Inflammatory macrophage treated with lipopolysaccharide for 4 hours (primary cell): ENCODE measurements at regions not wholly inside any gene's neighbourhood (a gene's known extent, or its start where the extent isn't known, plus 50 kb on each side); places are given as distances from the start of the nearest gene placed in this dataset.
"Not testable (repeated sequence)": the region's sequence is repeated elsewhere in the genome, so short reads cannot be mapped to it uniquely, and the experiment has no call there.

Source experiments
- DNase-seq: peaks from one replicate; pipeline ENCODE4 v3.0.0-alpha.2; 2020

DNA sequence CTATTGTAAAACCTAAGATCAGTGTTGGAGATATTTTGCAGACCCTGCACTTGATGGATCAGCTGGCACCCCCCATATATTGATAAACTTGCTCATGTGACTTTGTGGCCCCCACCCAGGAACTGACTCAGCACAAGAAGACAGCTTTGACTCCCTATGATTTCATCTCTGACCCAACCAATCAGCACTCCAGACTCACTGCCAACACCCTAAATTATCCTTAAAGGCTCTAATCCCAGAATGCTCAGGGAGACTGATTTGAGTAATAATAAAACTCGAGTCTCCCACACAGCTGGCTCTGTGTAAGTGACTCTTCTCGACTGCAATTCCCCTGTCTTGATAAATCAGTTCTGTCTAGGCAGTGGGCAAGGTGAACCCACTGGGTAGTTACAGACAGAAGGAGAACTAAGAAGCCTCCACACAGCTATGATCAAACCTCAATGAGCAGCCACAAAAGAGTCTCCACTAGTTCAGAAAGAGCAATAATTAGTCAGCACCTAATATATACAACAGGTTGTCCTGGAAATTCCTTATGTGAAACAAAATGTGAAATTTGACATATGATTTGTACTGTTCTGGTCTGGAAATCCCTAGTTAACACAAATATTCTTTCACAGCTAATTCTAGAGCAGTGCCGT is 52.2 kb downstream of the ACTL7B start:
- no peak for DNase-seq

DNA sequence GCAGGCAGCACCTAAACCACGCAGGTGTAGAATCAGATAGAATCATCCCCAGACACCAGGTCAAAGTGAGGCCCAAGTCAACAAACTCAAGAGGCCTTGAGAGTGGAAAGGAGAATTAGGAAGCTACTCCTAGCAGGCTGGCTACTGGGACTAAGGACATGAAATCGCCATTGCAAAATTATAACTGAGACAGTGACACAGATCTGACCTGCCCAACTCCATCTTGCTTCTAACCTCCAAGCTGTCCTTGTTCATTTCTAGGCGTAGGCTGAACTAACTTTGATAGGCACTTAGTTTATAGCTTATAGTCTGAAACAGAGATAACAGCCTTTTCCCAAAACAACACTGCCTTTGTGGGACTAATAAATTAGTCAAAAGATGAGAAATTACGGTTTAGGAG is 52.8 kb downstream of the ACTL7B start:
- DNase-seq = no peak

DNA sequence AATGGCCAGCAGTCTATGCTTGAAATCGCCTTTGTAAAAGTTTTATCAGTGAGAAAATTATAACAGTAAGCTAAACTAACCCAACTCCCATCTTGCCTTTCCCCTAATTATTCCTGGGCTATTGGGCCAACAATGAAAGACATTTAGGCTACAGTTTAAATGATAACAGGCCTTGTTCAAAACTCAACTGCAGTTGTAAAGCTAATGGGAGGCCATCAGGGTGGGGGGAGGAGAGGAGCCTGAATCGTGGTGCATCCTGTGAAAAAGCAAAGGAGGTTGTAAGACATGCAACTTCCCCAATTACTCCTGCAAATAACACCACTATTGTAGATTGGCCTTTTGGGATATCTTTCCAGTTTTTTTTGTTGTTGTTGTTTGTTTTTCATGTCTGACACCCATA is 53.8 kb downstream of the ACTL7B start:
- DNase-seq = no peak

DNA sequence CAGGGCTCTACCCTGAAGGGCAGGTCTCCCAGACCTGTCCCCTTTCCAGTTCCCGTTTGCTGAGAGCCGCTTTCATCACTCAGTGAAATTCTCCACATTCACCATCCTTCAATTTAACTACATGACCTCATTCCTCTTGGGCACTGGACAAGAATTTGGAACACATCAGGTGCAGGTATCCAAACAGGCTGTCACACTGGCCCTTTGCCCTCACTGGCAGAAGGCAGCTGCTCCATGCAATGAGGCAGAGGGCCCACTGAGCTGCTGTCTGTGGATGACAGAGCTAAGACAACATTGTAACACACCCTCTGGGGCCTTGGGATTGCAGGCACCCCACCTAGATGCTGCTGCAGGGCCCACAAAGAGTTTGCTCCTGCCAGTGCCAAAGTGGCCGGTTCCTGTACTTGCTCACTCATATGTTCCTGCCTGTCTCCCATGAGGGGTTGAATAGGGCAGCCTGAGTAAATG is 55.1 kb downstream of the ACTL7B start:
- DNase-seq = no peak

DNA sequence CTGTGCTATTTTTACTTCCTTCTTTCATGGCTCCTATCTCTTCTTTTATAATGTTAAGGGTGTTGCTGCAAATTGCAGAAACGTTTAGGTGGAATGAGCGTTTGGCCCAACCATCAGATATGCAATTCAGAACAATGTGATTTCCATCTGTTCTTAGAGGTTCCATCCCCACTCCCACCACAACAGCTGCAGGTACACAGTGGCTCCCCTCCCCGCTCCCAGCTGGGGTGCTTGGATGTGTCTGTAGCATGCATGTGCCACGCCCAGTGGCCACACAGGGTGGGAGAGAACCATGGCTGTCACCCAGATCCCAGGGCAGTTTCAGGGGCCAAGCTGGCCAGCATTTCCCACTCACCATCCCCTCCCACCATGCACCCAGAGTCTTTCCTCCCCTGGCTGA is 62.2 kb downstream of the ACTL7B start:
- DNase-seq = no peak

DNA sequence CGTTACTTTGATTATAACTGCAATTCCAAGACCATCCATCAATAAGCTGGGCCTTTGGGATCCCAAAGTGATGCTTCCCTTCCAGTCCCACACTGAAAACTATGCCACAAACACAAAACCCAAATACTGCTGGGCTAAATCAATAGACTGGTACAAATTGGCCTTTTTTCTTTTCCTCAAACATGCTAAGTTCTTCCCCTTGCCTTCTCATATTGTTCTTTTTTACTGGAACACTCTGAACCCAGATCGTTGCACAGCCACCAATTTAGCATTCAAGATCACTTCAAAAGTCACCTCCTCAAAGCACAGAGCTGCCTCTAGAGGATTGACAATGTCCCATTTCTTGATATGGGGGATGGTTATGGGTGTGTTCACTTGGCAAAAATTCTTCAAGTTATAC is 66.0 kb downstream of the ACTL7B start:
- DNase-seq = no peak

DNA sequence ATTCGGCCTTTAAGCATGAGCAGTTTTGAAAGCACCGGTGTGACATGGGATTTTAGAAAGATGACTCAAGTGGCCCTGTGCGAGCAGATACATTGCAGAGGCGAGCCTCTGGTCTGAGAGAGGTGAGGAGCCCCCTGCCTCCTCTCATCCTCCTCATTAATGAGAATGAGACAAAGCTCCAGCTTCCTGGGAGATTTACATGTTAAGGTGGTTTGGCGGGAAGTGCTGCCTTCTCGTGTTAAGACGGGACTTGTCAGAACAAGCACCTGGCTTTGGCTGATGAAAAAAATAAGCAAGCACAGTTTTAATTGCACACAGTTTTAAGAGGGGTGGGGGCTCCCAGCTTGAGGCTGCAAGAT is 68.1 kb downstream of the ACTL7B start:
- DNase-seq = no peak

DNA sequence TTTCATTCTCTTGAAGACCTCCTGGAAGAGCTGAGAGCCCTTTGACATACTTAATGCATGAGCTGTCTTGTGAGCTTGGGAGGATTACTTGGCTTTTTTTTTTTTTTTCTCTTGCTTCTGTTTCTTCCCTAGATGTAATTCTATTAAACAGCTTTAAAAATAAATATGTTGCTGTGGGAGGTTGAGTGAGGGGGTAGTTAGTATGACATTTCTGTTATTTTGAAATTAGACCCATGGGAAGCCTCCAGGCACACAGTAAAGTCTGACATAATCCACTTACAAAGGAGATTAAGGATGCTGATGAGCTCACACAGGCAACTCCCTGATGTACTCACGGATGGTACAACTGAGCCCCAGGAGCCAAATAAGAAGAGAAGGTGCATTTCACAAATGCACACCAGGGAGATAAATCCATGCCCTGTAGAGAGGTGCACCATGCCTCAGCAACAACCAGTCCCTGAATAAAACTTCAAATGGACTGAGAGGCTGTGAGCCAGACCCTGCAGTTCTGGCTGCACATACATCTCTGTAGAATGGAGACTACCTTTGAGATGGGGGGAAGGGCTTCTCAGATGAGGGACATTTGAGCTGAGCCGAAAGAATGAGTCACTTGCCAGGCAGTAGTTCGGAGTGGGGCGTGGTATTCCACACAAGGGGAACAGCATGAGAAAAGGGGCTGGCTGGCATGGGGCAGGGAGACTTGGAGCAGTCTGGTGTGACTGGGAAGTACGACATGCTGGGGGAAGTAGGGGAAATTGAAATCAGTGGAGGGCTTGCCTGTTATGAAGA is 68.7 kb downstream of the ACTL7B start:
- peak; percentile 80 for DNase-seq

DNA sequence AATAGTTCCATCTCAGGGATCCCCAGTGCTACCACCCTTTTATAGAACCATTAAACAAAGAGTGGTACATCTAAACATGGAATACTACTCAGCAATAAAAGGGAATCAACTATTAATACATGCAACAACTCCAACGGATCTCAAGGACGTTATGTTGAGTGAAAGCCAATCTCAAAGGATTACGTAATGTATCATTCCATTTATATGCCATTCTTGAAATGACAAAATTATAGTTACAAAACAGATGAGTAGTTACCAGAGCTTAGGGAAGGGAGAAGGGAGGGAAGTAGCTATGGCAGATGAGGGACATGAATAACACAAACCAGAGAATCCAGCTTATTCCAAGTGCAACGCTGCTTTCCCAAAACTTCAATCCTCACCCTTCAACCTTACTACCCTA is 69.5 kb downstream of the ACTL7B start:
- peak; percentile 77 for DNase-seq

DNA sequence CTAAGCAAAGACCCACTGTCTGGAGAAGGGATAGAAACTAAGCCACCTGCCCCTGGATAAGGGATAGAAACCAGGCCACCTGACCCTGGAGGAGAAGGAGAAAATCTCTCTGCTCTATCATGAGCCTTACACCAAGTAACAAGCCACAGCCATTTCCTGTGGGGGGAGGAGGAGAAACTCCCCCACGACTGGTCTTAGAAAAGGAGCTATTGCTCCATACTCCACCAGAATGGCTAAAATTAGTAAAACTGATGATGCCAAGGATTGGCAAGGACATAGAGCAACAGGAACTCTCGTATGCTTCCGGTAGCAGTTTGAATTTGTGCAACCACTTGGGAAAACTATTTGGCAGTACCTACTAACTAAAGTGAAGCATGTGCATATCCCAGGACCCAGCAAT is 70.8 kb downstream of the ACTL7B start:
- peak; percentile 90 for DNase-seq

DNA sequence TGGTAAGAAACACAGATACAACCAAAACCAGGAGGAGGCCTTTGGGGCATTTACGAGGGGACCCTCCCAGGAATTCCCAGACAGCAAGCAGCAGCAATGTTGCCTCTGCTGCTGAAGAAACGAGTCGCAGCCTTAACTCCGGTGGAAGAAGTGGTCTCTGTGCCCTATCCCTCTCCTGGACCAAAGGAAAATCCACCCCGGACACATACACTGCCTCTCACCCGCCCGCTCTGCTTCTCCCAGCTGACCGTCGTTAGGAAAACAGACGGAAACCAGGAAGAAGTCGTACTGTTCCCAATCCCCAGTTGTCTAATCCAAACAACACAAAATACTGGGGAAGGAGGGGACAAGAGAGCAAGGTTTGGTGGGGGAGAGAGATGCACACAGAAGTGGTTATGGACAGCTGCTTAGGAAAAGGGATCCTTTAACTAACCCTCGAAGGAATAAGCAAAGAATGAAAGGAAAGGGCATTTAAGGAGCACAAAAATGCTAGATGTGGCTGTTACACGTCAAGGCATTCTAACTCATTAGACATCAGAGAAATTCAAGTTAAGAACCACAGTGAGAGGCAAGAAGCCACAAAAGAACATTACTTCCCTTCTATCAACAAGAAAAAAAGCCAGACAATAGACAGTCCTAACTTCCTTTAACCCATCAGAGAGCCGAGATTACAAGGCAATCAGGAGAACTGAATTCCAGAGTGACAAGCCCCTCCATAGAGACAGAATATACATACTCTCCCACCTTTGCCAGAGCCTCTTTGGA is 71.9 kb downstream of the ACTL7B start:
- DNase-seq = peak; percentile 9

DNA sequence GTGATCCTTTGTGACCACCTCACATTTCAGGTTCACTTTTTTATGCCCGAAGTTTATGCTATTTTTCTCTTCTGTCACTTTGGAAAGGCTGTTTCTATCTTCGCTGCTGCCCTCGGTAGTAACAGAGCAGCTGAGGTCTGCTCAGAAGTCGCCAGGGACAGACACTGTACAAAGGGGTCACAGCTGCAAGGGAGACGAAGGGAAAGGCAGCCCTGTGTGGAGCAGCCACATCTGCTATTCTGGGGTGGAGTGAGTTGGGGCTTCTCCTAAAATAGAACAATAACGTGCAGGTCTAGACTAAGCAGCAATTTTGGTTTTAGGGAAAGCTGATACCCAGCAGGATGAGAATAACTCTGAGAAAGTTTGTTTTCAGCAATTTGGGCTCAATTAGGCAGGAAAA is 72.5 kb downstream of the ACTL7B start:
- DNase-seq = no peak

DNA sequence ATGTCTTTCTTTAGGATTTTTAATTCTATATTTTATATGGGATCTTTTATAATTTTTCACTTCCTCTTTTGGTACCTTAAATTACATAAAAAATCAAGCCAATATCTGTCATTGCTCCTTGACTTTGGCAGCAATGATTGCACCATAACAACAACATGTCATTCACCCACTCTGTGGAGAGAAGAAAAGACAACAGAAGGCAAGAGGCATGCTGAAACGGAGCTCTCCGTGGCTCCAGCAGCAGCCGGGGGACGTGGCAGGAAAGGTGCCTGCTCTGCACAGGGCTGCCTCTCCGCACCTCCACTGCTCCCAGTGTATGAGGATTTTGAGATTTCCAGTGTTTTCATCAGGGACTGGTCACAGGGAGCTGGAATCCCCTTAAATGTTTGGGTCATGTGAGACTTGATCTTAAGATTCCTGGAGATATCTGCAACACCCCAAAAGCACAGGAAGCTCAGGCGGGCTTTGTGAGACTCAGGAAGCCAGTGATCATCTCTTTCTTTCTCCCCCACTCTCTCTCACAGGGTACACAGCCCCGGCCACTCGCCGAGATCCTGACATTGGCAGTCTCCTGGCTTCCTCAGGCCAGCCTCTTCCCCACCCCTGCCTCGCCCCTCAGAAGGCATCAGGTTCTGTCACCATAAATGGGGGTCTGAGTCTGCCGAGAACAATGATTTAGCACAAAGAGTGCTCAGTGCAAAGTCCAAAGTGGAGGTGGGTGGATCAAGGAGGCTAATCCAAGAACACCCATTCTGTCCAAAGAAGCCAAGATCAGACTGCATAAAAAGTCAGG is 74.6 kb downstream of the ACTL7B start:
- peak; percentile 55 for DNase-seq

DNA sequence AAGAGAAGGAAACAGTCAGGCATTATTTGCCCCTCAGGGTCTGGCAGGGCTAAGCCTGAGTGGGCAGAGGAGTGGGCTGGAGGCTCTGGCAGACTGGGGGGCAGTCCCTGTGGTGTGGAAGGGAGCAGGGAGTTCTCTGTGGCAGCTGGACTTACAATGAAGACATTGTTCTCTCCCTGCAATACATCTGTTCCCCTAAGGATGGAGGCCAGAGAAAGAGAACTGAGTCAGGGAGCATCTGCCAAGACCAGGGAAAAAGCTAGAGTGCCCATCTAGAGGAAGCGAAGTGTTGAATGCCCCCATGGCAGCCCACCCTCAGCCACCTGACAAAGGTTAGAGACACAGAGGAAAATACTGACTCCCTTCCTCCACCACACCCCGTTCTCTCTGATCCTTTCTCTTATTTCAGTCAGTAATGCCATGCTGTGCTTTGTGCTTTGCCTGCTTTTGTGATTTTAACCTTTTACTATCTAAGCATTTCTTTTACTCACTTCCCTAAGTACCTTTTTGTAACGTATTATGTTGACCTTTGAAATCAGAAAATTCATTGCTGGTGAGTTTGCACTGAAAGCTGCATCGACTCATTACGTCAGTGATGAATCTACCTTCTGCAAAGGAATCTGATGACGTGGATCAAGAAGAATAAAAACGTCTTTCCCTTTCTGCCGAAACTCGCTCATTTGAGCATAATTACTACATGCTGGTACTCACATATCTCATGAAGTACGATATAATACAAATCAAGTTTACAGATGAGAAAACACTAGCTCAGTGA is 76.0 kb downstream of the ACTL7B start:
- DNase-seq = no peak

DNA sequence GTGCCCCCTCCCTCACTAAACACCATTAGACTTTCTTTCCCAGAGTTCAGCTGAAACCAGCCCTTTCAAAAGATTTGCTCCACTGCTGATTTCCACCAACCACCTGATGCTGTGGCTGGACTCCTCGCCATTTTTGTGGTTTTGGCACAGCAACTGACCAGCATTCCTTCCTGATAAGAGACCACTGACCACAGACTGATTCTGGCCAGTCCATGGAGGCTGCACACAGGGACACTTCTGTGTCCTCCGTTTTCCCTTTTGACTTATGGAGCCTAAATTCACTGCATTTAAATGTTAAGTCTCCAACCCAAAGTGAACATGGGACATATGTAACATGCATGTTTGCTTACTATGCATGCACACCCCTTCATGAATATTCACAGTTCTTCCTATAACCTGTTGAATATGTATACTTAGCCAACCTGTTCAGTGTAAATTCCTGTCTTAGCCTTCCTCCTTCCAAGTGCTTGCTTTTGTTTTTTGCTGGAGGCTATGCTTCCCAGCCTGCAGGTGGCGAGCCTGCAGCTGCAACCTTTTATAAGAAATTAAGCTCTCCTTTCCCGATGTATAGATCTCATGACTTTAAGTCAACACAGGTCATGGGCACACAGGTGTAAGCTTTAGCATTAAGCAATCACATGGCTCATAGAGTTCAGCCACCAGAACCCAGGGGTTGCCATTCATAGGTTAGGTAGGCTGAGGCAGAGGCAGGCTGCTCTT is 78.7 kb downstream of the ACTL7B start:
- no peak for DNase-seq

DNA sequence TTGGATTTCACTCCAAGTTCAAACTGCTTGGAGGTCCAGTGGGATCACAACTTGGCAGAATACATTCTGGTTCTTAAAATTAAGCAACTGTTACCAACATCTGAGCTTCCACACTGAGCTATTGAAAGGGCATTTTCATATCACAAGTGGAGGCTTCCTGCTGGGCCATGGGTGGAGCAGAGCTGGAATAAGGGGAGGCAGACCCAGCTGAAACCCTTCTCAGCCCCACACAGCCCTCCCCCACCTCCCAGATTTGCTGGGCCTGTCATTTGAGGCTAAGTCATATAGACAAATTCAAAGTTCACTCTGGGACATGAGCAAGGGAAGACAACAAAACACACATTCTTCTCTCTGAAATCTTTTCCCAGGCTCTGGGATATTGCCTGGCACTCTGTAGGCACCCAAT is 79.9 kb downstream of the ACTL7B start:
- DNase-seq = no peak

DNA sequence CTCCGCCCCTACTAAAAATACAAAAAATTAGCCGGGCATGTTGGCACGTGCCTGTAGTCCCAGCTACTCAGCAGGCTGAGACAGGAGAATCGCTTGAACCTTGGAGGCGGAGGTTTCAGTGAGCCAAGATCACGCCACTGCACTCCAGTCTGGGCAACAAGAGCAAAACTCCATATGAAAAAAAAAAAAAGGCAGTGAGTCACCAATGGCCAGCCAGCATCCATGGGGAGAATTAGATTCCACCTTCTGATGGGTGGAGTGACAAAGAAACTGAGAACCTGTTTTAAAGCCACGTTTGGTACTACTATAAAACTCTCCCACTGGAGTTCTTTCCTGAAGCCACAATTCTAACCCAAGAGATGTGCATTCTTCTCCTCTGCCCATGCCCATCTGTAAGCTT is 81.7 kb downstream of the ACTL7B start:
- DNase-seq = not testable (repeated sequence)

DNA sequence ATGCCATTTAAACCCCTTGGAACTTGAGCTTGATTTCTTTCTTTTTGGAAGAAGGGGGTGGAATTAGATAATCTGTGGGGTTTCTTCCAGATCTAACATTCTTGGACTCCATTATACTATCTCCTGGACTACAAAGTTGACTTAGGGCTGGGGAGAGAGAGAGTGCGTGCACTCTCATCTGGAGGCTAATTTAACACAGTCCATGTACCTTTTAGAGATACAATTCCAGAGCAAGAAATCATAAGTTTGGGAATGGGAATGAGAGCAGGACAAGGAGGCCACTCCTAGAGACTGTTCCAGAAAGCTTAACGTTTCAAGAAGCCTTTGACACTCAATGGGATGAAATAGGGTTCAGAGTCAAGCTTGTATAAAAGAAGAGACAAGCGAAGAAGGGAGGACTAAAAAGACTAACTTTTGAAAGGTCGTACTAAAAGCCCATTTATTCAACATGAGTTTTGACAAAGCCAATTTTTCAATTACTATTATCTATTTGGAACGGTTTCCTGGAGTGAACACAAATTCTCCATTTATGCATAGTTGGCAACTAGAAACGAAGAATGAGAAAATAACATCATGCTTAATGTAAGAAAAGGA is 83.4 kb downstream of the ACTL7B start:
- DNase-seq = no peak

DNA sequence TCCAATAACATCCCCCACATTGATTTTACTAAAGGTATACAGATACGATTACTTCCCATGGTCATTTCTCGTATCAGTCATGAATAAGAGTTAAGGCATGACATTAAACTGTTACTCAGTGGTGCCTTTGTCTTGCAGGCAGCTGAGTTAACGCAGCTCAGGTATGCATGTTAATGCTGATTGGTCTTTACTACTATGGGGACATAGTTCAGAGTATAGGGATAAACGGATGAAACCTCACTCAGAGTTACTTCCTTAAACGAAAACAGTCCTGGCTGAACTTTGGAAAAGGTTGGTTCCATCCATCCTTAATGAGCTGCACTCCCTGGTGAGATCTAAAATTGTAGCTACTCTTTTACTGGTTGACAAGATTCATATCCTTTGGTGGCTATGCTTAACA is 87.0 kb downstream of the ACTL7B start:
- DNase-seq = no peak

DNA sequence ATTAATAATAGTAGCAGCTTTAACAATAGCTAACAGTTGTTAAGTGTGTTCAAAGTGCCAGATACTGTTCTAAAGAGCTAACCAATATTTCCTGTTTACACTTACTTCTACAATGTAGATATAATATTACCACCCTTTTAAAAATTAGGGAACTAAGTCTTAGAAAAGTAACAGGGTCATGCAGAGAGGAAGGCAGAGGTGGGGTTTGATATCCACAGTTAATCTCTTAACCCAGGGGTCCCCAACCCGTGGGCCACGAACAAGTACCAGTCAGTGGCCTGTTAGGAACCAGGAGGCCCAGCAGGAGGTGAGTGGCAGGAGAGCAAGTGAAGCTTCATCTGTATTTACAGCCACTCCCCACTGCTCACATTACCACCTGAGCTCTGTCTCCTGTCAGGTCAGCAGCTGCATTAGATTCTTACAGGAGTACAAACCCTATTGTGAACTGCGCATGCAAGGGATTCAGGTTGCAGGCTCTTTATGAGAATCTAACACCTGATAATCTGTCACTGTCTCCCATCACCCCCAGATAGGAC is 89.1 kb downstream of the ACTL7B start:
- no peak for DNase-seq

DNA sequence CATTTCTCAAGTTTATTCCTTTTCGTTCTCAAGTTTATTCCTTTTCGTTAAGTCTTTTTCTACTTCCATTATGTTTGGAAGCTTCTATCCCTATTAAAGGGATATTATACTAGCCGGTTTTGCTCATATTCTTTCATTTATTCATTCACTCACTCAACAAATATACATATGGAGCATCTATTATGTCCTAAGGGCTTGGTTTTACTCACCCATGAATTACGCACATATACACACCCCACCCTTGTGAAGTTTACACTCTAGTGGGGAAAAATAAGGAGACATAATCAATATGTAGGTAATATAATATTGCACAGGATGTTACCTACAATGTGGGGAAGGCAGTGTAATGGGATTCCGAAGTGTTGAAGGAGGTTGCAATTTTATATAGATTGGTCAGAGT is 90.5 kb downstream of the ACTL7B start:
- no peak for DNase-seq
